CD4-positive, alpha-beta T cell (primary cell): ENCODE measurements at regions not wholly inside any gene's neighbourhood (a gene's known extent, or its start where the extent isn't known, plus 50 kb on each side); places are given as distances from the start of the nearest gene placed in this dataset.

ENCODE experiments used
- ATAC-seq: fragments of 200-7000 bp; cut with Tn5 transposase; one replicate; pipeline ENCODE4 v1.10.0; 2022; ENCODE audit warnings: mild to moderate bottlenecking; ENCODE audit not compliant: poor library complexity
- CTCF ChIA-PET: fragments of 350-600 bp; sonication (Branson Sonifier 250); formaldehyde crosslinking; loops from one replicate; lab custom pipeline; 2021; ENCODE audit warnings: antibody characterized with exemption, inconsistent platforms; lab: Charles Lee
- POLR2A ChIA-PET: fragments of 350-600 bp; sonication (Branson Sonifier 250); formaldehyde crosslinking; loops from one replicate; lab custom pipeline; 2021; ENCODE audit warnings: antibody characterized with exemption, inconsistent platforms; lab: Charles Lee
- DNase-seq, 14 experiments: peaks; one replicate each; pipeline ENCODE4 v3.0.0-alpha.2; 2013 to 2020; ENCODE audit warnings: mixed read lengths in 2 of 14
- H3K27ac ChIP-seq, 2 donors: one replicate each; pipeline versions ENCODE4 v1.5.1 to v1.7.0; 2013; ENCODE audit warnings: low read length in 2 of 2, low read depth in 1 of 2, mild to moderate bottlenecking in 1 of 2
- H3K27me3 ChIP-seq, 2 experiments: 1 replicate in 1 of 2; 2 replicates in 1 of 2; pipeline versions ENCODE4 v1.6.1 to v1.7.0; 2013; ENCODE audit warnings: low read length in 2 of 2, control low read depth in 1 of 2, mild to moderate bottlenecking in 1 of 2, moderate library complexity in 1 of 2; ENCODE audit not compliant: insufficient read depth in 2 of 2, control insufficient read depth in 1 of 2
- H3K36me3 ChIP-seq: one replicate; pipeline ENCODE4 v1.6.1; 2013; ENCODE audit warnings: low read length, control low read depth; ENCODE audit not compliant: insufficient read depth
- H3K4me1 ChIP-seq: one replicate; pipeline ENCODE4 v1.6.1; 2013; ENCODE audit warnings: low read length, control low read depth; ENCODE audit not compliant: insufficient read depth
- H3K4me3 ChIP-seq: one replicate; pipeline ENCODE4 v1.5.1; 2013; ENCODE audit warnings: mild to moderate bottlenecking, low read length, moderate library complexity
- H3K9me3 ChIP-seq, 2 experiments: 1 replicate in 1 of 2; 2 replicates in 1 of 2; pipeline versions ENCODE4 v1.6.1 to v1.7.0; 2013; ENCODE audit warnings: low read length in 2 of 2, mild to moderate bottlenecking in 2 of 2, control low read depth in 1 of 2, moderate library complexity in 1 of 2; ENCODE audit not compliant: control insufficient read depth in 1 of 2, insufficient read depth in 1 of 2
- H3K27ac Mint-ChIP-seq: one replicate; pipeline ENCODE4 v1.8.0; 2020; ENCODE audit warnings: mixed read lengths
- H3K27me3 Mint-ChIP-seq: one replicate; pipeline ENCODE4 v1.8.0; 2021; ENCODE audit warnings: mixed read lengths
- H3K36me3 Mint-ChIP-seq: one replicate; pipeline ENCODE4 v1.8.0; 2021; ENCODE audit warnings: low read depth, mixed read lengths
- H3K4me1 Mint-ChIP-seq: one replicate; pipeline ENCODE4 v1.8.0; 2021; ENCODE audit warnings: low read depth, mixed read lengths
- H3K4me3 Mint-ChIP-seq: one replicate; pipeline ENCODE4 v1.8.0; 2020; ENCODE audit warnings: mild to moderate bottlenecking, mixed read lengths
- H3K9me3 Mint-ChIP-seq: one replicate; pipeline ENCODE4 v1.8.0; 2020; ENCODE audit warnings: mixed read lengths
- CTCF ChIP-seq: fragments of 200-600 bp; IDR thresholded peaks from one replicate; pipeline ENCODE4 v1.8.0; 2022; ENCODE audit warnings: antibody characterized with exemption, mild to moderate bottlenecking
- intact Hi-C, 2 experiments: fragments of 100-400 bp; cut with DNase I in 1 of 2; cut with micrococcal nuclease in 1 of 2; formaldehyde crosslinking; loops; one replicate each; pipeline versions ENCODE4 v1.15.1 to v1.9.0; 2023 to 2025; cut with DNase I, micrococcal nuclease

DNA sequence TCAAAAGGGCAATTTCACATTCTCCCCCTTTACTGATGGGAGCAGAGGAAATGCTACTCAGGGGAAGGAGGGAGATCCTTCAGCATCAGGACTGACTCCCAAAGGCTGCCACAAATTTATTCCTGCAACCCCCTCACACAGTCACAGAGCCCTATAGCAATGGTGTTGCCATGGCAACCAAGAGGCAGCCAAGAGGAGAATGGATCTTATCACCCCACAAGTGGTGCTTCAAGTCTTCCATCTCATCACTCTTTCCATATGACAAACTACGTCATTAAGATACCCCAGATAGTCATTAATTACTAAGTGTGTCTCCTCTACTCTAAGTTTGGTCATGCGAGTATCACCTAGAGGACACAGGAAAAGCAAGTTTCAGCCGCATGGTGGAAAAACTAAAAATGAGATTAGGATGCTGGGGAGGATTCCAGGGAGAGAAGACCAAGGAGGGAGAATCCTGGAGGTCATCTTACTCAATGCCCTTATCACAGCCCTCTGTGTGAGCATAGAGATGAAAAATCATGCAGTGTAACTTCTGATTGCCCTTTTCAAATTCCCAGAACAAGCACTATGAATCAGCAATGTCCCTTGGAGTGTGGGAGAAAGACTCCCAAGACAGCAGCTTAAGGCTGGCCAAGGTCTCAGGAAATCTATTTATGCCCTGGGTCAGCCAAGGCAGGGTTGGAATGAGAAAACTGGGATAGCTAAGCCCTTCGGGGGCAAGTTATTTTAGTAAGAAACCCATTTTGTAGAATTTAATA is 885.7 kb upstream of the KLHL29 start:
- no peak for TF ChIP-seq CTCF
- DNase-seq (no peak), ATAC-seq (no peak)
- Mint-ChIP-seq H3K27me3 (no peaks in the 10 kb centered on the region), H3K36me3 (no peaks in the 10 kb centered on the region), H3K4me1 (no peaks in the 10 kb centered on the region), H3K4me3 (no peak overlapping the region), H3K27ac (no peak overlapping the region), H3K9me3 (peaks cover 19% of the 10 kb centered on the region)
- H3K4me1 ChIP-seq, result no peaks in the 10 kb centered on the region
- no peak overlapping the region for H3K27ac ChIP-seq
- ChIA-PET CTCF (no interaction called here), POLR2A (no interaction called here)
- H3K9me3 ChIP-seq, result no peaks in the 10 kb centered on the region
- intact Hi-C loops, result no loop called here
- no peak overlapping the region for H3K4me3 ChIP-seq
- H3K36me3 ChIP-seq, result no peaks in the 10 kb centered on the region
- H3K27me3 ChIP-seq, result no peaks in the 10 kb centered on the region

GRCh38 chr2:22500555-22500935 is 884.4 kb upstream of the KLHL29 start:
- no peaks in the 10 kb centered on the region for H3K4me1 Mint-ChIP-seq
- no peaks in the 10 kb centered on the region for H3K36me3 ChIP-seq
- no peak overlapping the region for H3K27ac Mint-ChIP-seq
- no peaks in the 10 kb centered on the region for H3K36me3 Mint-ChIP-seq
- H3K4me3 Mint-ChIP-seq, result no peak overlapping the region
- H3K27ac ChIP-seq, result no peak overlapping the region
- H3K27me3 Mint-ChIP-seq, result no peaks in the 10 kb centered on the region
- H3K4me1 ChIP-seq, result no peaks in the 10 kb centered on the region
- no peak for TF ChIP-seq CTCF
- ChIA-PET POLR2A (no interaction called here), CTCF (no interaction called here)
- intact Hi-C loops, result no loop called here
- peaks cover 17% of the 10 kb centered on the region for H3K9me3 Mint-ChIP-seq
- DNase-seq (no peak), ATAC-seq (no peak)
- H3K9me3 ChIP-seq, result no peaks in the 10 kb centered on the region
- no peaks in the 10 kb centered on the region for H3K27me3 ChIP-seq
- no peak overlapping the region for H3K4me3 ChIP-seq

DNA sequence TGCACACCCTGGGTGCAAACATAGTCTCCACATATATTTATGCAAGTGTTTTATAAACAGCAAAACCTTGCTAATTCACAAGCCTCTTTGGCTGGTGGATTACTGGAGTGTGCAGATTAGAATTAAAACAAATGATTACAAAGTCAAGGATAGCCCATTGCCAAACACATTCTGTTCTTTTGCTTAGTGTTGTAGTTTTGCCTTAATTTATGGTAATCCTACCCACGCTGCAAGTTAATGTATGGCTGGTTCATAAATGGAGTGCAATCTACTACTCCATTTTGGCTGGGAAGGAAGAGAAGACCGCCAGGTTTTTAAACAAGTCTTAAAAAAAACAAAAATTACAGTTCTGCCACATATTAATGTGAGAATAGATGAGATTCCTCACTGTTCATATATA is 883.1 kb upstream of the KLHL29 start:
- TF ChIP-seq CTCF, result no peak
- intact Hi-C loops, result no loop called here
- no peak for ATAC-seq
- Mint-ChIP-seq H3K27me3 (no peaks in the 10 kb centered on the region), H3K27ac (no peak overlapping the region), H3K4me1 (no peaks in the 10 kb centered on the region), H3K36me3 (no peaks in the 10 kb centered on the region), H3K4me3 (no peak overlapping the region), H3K9me3 (peaks cover 14% of the 10 kb centered on the region)
- no peaks in the 10 kb centered on the region for H3K36me3 ChIP-seq
- POLR2A ChIA-PET, result no interaction called here
- no peak overlapping the region for H3K27ac ChIP-seq
- no peak overlapping the region for H3K4me3 ChIP-seq
- H3K4me1 ChIP-seq, result no peaks in the 10 kb centered on the region
- H3K27me3 ChIP-seq, result no peaks in the 10 kb centered on the region
- H3K9me3 ChIP-seq, result no peaks in the 10 kb centered on the region
- CTCF ChIA-PET, result no interaction called here
- DNase-seq, result no peak
